SK-MEL-5 (cell line): ENCODE measurements at regions not wholly inside any gene's neighbourhood (a gene's known extent, or its start where the extent isn't known, plus 50 kb on each side); places are given as distances from the start of the nearest gene placed in this dataset.

Source experiments
- DNase-seq: peaks from one replicate; pipeline ENCODE4 v3.0.0-alpha.2; 2016; ENCODE audit warnings: low read depth, low spot score
- in situ Hi-C: cut with HindIII; loops from 2 replicates; pipeline ENCODE4 v1.10.0; 2016; ENCODE audit warnings: low sequenced_read_pairs, high pct_unique_total_duplicates, low pct_unique_long_range_greater_than_20kb

DNA sequence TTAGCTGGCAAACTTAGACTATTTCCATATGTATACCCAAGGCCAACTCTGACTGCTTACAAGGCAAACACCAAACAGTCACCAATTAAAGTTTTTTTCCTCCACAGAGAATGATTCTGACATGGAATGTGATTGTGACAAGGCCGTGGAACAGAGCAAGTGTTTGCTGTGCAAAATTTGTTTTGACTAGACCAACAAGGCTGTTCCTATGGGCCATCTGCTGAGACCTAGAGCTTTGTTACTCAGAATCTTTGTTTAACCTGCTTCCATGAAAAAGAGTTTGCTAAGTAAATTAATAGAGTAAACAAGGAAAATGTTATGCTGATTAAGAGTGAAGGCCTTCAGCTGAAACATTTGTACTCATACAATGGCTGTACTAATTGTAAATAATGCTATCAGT, 51.6 kb upstream of the IMPG1 start:
- in situ Hi-C loops = no loop called here
- DNase-seq = no peak
